Osteoblast (primary cell): ENCODE measurements at regions not wholly inside any gene's neighbourhood (a gene's known extent, or its start where the extent isn't known, plus 50 kb on each side); places are given as distances from the start of the nearest gene placed in this dataset.

Experiments used
- DNase-seq: peaks from one replicate; pipeline ENCODE4 v3.0.0; 2011; ENCODE audit warnings: low spot score, mixed read lengths; ENCODE audit not compliant: insufficient read length; ENCODE audit errors: missing footprints
- H2AFZ ChIP-seq: 2 replicates; pipeline ENCODE4 v1.6.0; 2011; ENCODE audit warnings: mild to moderate bottlenecking, low read length
- H3K27ac ChIP-seq: 2 replicates; pipeline ENCODE4 v1.5.1; 2011; ENCODE audit warnings: mild to moderate bottlenecking, low read depth, low read length, moderate library complexity
- H3K27me3 ChIP-seq: 2 replicates; pipeline ENCODE4 v1.6.0; 2012; ENCODE audit warnings: mild to moderate bottlenecking, control low read depth, inconsistent platforms, low read length, moderate library complexity; ENCODE audit not compliant: insufficient read depth
- H3K36me3 ChIP-seq: 2 replicates; pipeline ENCODE4 v1.5.1; 2011; ENCODE audit warnings: mild to moderate bottlenecking, low read length, control low read depth, moderate library complexity; ENCODE audit not compliant: insufficient read depth
- H3K4me1 ChIP-seq: 2 replicates; pipeline ENCODE4 v1.5.1; 2011; ENCODE audit warnings: mild to moderate bottlenecking, low read length, control low read depth, moderate library complexity; ENCODE audit not compliant: insufficient read depth
- H3K4me2 ChIP-seq: 2 replicates; pipeline ENCODE4 v1.6.0; 2011; ENCODE audit warnings: mild to moderate bottlenecking, low read length; ENCODE audit not compliant: insufficient read depth
- H3K4me3 ChIP-seq: fragments of 200-600 bp; sonication (generic); 3 replicates; pipeline ENCODE4 v1.5.1; 2012; ENCODE audit warnings: mild to moderate bottlenecking, low read length, inconsistent platforms; ENCODE audit not compliant: insufficient read depth
- H3K79me2 ChIP-seq: 2 replicates; pipeline ENCODE4 v1.6.0; 2012; ENCODE audit warnings: mild to moderate bottlenecking, low read length, control low read depth, inconsistent platforms; ENCODE audit not compliant: insufficient read depth
- H3K9me3 ChIP-seq: 2 replicates; pipeline ENCODE4 v1.5.1; 2011; ENCODE audit warnings: low read depth, low read length, control low read depth
- H4K20me1 ChIP-seq: 2 replicates; pipeline ENCODE4 v1.6.0; 2012; ENCODE audit warnings: mild to moderate bottlenecking, low read length, control low read depth; ENCODE audit not compliant: insufficient read depth
- TF ChIP-seq, protein P1 (sequence below): IDR thresholded peaks from 2 replicates; pipeline ENCODE4 v1.5.1; 2011; ENCODE audit warnings: mild to moderate bottlenecking, low read depth, low read length, moderate library complexity; ENCODE audit errors: extremely low read depth

DNA sequence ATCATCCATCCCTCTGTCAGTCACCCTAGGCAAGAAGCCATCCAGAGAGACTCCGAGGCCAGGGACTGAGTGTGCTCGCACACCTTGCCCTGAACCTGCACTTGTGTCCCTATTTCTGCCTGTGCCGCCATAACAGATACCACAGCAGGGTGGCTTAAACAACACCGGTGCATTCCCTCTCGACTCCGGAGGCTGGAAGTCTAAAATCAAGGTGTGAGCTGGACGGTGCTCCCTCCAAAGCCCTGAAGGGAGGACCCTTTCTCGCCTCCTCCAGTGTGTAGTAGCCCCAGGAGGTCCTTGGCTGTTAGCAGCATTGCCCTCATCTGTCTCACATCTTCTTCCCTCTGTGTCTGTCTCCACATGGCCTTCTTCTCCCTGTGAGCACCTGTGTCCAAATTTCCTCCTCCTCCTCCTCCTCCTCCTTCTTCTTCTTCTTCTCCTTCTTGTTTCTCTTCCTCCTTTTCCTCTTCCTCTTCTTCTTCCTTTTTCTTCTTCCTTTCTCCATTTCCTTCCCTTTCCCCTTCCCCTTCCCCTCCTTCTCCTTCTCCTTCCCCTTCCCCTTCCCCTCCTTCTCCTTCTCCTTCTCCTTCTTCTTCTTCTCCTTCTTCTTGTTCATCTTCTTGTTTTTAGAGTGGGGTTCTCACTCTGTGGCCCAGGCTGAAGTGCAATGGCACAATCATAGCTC lies 98.1 kb upstream of the ENPP6 start:
- Histone ChIP-seq H3K4me2 (no peak overlapping the region), H4K20me1 (no peaks in the 10 kb centered on the region), H3K79me2 (no peaks in the 10 kb centered on the region), H3K9me3 (no peaks in the 10 kb centered on the region), H3K27ac (no peak overlapping the region), H3K4me3 (no peak overlapping the region), H2AFZ (no peak overlapping the region), H3K36me3 (no peaks in the 10 kb centered on the region), H3K27me3 (no peaks in the 10 kb centered on the region), H3K4me1 (no peaks in the 10 kb centered on the region)
- TF ChIP-seq, protein P1, sequence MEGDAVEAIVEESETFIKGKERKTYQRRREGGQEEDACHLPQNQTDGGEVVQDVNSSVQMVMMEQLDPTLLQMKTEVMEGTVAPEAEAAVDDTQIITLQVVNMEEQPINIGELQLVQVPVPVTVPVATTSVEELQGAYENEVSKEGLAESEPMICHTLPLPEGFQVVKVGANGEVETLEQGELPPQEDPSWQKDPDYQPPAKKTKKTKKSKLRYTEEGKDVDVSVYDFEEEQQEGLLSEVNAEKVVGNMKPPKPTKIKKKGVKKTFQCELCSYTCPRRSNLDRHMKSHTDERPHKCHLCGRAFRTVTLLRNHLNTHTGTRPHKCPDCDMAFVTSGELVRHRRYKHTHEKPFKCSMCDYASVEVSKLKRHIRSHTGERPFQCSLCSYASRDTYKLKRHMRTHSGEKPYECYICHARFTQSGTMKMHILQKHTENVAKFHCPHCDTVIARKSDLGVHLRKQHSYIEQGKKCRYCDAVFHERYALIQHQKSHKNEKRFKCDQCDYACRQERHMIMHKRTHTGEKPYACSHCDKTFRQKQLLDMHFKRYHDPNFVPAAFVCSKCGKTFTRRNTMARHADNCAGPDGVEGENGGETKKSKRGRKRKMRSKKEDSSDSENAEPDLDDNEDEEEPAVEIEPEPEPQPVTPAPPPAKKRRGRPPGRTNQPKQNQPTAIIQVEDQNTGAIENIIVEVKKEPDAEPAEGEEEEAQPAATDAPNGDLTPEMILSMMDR, result no peak
- no peak for DNase-seq

DNA sequence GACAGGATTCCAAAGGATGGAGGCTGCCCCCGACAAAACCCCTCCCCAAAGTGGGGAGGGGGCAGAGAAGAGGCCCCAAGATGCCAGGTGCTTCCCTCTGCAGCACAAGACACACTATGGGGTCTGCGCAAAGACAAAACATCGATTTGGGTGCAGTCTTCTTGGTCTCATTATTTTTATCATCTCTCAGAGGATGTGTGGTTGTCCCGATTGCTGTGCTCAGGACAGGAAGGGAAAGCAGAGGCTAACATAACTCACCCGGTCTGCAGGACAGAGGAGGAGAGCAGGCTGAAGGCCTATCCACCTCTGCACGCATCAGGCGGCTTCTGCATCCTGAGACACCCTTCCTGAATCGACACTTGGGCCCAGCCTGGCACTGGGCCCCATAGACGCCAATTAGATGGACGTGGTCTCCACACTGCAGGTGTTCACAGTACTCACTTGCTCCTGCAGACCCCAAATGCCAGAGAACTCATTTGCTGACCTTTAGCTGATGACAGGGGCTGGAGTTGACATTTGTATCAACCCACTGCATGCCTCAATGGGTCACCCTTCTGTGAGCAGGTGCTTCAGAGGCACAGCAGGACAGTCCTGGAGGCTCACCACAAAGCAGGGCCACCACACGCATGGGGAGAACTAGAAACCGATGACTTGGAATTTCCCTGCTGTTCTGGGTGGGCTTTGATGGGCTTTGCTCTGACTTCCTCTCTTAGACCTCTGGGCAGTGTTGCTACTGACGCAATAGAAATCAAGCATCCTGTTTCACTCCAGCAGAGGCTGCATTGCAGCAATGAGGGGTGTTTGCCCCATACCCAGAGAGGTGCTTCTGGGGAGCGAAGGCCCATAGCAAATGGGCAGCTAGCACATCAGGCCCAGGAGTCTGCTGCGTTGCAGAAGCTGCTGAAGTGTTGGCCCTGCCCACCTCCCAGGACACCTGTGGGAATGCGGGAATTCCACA lies 96.3 kb upstream of the ENPP6 start:
- no peak for DNase-seq
- H3K27me3 ChIP-seq, result no peaks in the 10 kb centered on the region
- no peaks in the 10 kb centered on the region for H3K36me3 ChIP-seq
- H3K4me3 ChIP-seq, result no peak overlapping the region
- no peak overlapping the region for H2AFZ ChIP-seq
- TF ChIP-seq, protein P1, result no peak
- no peaks in the 10 kb centered on the region for H3K79me2 ChIP-seq
- H3K4me2 ChIP-seq, result no peak overlapping the region
- no peak overlapping the region for H3K27ac ChIP-seq
- H4K20me1 ChIP-seq, result no peaks in the 10 kb centered on the region
- no peaks in the 10 kb centered on the region for H3K9me3 ChIP-seq
- no peaks in the 10 kb centered on the region for H3K4me1 ChIP-seq

DNA sequence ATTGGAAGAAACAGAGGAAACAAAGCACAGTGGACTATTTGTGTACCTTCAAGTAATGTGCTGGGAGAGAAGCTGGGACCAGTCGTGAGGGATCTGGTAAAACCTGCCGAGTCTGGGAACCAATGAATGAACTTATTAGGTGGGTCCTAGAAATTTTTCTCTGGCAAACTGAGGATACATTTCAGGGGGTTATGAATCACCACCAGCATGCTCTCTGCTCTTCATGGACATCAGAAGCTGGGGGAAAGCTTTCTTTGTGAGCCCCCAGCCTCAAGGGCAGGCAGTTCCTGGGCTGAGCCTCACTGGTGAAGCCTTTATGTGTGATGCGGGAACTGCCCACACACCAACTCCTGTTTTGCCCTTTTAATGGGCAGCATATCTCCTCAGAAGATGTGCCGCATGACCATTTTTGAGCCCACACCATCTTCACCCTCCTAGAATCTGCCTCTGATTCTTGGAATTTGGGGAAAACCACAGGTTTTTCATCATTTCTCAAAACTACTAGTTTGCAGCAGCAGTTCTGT lies 95.4 kb upstream of the ENPP6 start:
- no peak overlapping the region for H3K27ac ChIP-seq
- no peaks in the 10 kb centered on the region for H4K20me1 ChIP-seq
- H3K4me1 ChIP-seq, result no peaks in the 10 kb centered on the region
- no peaks in the 10 kb centered on the region for H3K36me3 ChIP-seq
- H3K4me2 ChIP-seq, result no peak overlapping the region
- H3K9me3 ChIP-seq, result no peaks in the 10 kb centered on the region
- H3K4me3 ChIP-seq, result no peak overlapping the region
- TF ChIP-seq, protein P1, result no peak
- no peaks in the 10 kb centered on the region for H3K27me3 ChIP-seq
- no peak for DNase-seq
- no peaks in the 10 kb centered on the region for H3K79me2 ChIP-seq
- no peak overlapping the region for H2AFZ ChIP-seq

DNA sequence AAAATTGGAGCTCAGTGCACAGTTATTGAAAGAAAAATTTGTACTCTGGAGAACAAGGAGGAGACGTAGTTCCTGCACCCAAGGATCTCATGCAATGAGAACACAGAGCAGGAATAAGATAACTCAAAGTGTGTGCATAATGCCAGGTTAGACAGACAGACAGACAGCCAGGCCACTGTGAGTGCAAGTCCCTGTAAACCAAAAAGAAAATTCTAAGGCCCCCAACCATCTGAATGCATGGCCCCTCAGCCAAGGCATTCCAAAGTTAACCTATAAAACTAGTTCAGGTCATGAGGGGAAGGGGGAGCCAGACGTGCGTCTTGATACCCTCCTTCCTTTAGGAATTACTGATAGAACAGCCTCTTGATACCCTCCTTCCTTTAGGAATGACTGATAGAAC lies 94.5 kb upstream of the ENPP6 start:
- H3K79me2 ChIP-seq, result no peaks in the 10 kb centered on the region
- no peak overlapping the region for H3K27ac ChIP-seq
- TF ChIP-seq, protein P1, result no peak
- no peaks in the 10 kb centered on the region for H4K20me1 ChIP-seq
- DNase-seq, result no peak
- no peaks in the 10 kb centered on the region for H3K27me3 ChIP-seq
- no peaks in the 10 kb centered on the region for H3K9me3 ChIP-seq
- H3K4me3 ChIP-seq, result no peak overlapping the region
- H3K4me1 ChIP-seq, result no peaks in the 10 kb centered on the region
- no peak overlapping the region for H2AFZ ChIP-seq
- no peak overlapping the region for H3K4me2 ChIP-seq
- no peaks in the 10 kb centered on the region for H3K36me3 ChIP-seq
